HepG2 (cell line): ENCODE measurements at regions not wholly inside any gene's neighbourhood (a gene's known extent, or its start where the extent isn't known, plus 50 kb on each side); places are given as distances from the start of the nearest gene placed in this dataset.

Experiments used
- ATAC-seq: fragments of 200-7000 bp; cut with Tn5 transposase; 3 replicates; pipeline ENCODE4 v1.9.1; 2020; ENCODE audit warnings: mild to moderate bottlenecking, moderate library complexity
- BruUV-seq: library from RNA; stranded (reverse); fragments of 400-500 nt; replicated peaks from 2 replicates; lab custom pipeline; 2021; lab: Mats Ljungman, UMichigan
- CTCF ChIA-PET: fragments of 300-600 bp; formaldehyde crosslinking; extraction: SDS; loops from one replicate; lab custom pipeline; 2021; ENCODE audit warnings: low total read pairs, inconsistent platforms, low intra/inter-chr PET ratio; lab: Yijun Ruan, JAX
- POLR2A ChIA-PET: fragments of 350-600 bp; sonication (Branson Sonifier 250); formaldehyde crosslinking; loops from one replicate; lab custom pipeline; 2020; ENCODE audit warnings: antibody characterized with exemption, inconsistent platforms; lab: Yijun Ruan, JAX
- DNase-seq: peaks from one replicate; pipeline ENCODE4 v3.0.0-alpha.2; 2015; ENCODE audit warnings: low spot score
- FAIRE-seq: peaks from 3 replicates; lab custom pipeline; 2011; peaks lifted over from hg19 to GRCh38; lab: Jason Lieb, UNC
- H2AFZ ChIP-seq: one replicate; pipeline ENCODE4 v1.6.1; 2011; ENCODE audit warnings: low read length, inconsistent platforms
- H3K27ac ChIP-seq: fragments of 300-600 bp; 3 replicates; pipeline ENCODE4 v1.8.0; 2011; ENCODE audit warnings: mixed run types, mild to moderate bottlenecking, mixed read lengths, low read length, inconsistent platforms; ENCODE audit not compliant: insufficient read depth; ENCODE audit errors: extremely low read length
- H3K27me3 ChIP-seq, 2 experiments: fragments of 200-600 bp in 1 of 2; 2 replicates in 1 of 2; 3 replicates in 1 of 2; pipeline versions ENCODE4 v1.6.0 to v1.8.0; 2011; ENCODE audit warnings: low read length in 2 of 2, mild to moderate bottlenecking in 2 of 2, moderate library complexity in 2 of 2, inconsistent platforms in 1 of 2; ENCODE audit not compliant: insufficient read depth in 2 of 2, control insufficient read depth in 1 of 2
- H3K36me3 ChIP-seq, 2 experiments: fragments of 200-600 bp in 1 of 2; replicated peaks in 1 of 2; 2 replicates in 1 of 2; 3 replicates in 1 of 2; pipeline versions ENCODE4 v1.5.1 to v1.8.0; 2011; ENCODE audit warnings: low read length in 2 of 2, inconsistent platforms in 1 of 2; ENCODE audit not compliant: insufficient read depth in 2 of 2, control insufficient read depth in 1 of 2
- H3K4me1 ChIP-seq: 2 replicates; pipeline ENCODE4 v1.5.1; 2012; ENCODE audit warnings: low read length, inconsistent platforms; ENCODE audit not compliant: insufficient read depth
- H3K4me2 ChIP-seq: 2 replicates; pipeline ENCODE4 v1.6.0; 2011; ENCODE audit warnings: low read depth, low read length, inconsistent platforms
- H3K4me3 ChIP-seq, 3 experiments: fragments of 200-600 bp in 1 of 3; sonication (generic), shearing (Covaris generic) in 1 of 3; replicated peaks in 1 of 3; 2 replicates each; pipeline ENCODE4 v1.5.1; 2011 to 2016; ENCODE audit warnings: low read length in 3 of 3, inconsistent platforms in 2 of 3, low read depth in 2 of 3, mild to moderate bottlenecking in 2 of 3, control low read depth in 1 of 3, mixed read lengths in 1 of 3; ENCODE audit not compliant: insufficient read depth in 1 of 3
- H3K79me2 ChIP-seq: one replicate; pipeline ENCODE4 v1.6.1; 2011; ENCODE audit warnings: low read length, inconsistent platforms; ENCODE audit not compliant: insufficient read depth
- H3K9ac ChIP-seq: 2 replicates; pipeline ENCODE4 v1.6.0; 2011; ENCODE audit warnings: mild to moderate bottlenecking, low read depth, low read length, inconsistent platforms; ENCODE audit not compliant: insufficient read depth
- H3K9me3 ChIP-seq: 2 replicates; pipeline ENCODE4 v1.5.1; 2012; ENCODE audit warnings: mild to moderate bottlenecking, low read length
- H4K20me1 ChIP-seq: 2 replicates; pipeline ENCODE4 v1.6.0; 2011; ENCODE audit warnings: inconsistent platforms, mild to moderate bottlenecking, low read length, moderate library complexity; ENCODE audit not compliant: insufficient read depth
- CEBPG ChIP-seq: IDR thresholded peaks from 2 replicates; pipeline ENCODE4 v1.6.1; 2016
- FOXO1 ChIP-seq: sonication (generic); formaldehyde crosslinking; IDR thresholded peaks from 2 replicates; pipeline ENCODE4 v1.4.0; 2020; ENCODE audit warnings: missing genetic modification reagents
- KAT8 ChIP-seq: IDR thresholded peaks from 2 replicates; pipeline ENCODE4 v1.6.1; 2016; ENCODE audit warnings: missing genetic modification reagents, missing compliant biosample characterization
- KDM3A ChIP-seq: IDR thresholded peaks from 2 replicates; pipeline ENCODE4 v1.6.1; 2018; ENCODE audit warnings: low read depth, missing compliant biosample characterization
- KDM5B ChIP-seq: sonication (generic); formaldehyde crosslinking; IDR thresholded peaks from 2 replicates; pipeline ENCODE4 v1.4.0; 2020; ENCODE audit warnings: missing genetic modification reagents, mild to moderate bottlenecking, borderline replicate concordance
- NR2F1 ChIP-seq, 2 experiments: fragments of 450-650 bp in 1 of 2; formaldehyde crosslinking in 1 of 2; IDR thresholded peaks; 2 replicates each; pipeline versions ENCODE4 v1.5.0 to v1.6.1; 2016 to 2020; ENCODE audit warnings: mild to moderate bottlenecking in 1 of 2, missing compliant biosample characterization in 1 of 2, missing genetic modification reagents in 1 of 2, moderate library complexity in 1 of 2
- RAD21 ChIP-seq: fragments of 450-650 bp; formaldehyde crosslinking; IDR thresholded peaks from 2 replicates; pipeline ENCODE4 v1.5.0; 2020; ENCODE audit warnings: mild to moderate bottlenecking
- SOX13 ChIP-seq, 3 experiments: fragments of 450-650 bp in 1 of 3; sonication (generic) in 1 of 3; formaldehyde crosslinking in 1 of 3; IDR thresholded peaks in 2 of 3; conservative IDR thresholded peaks in 1 of 3; 2 replicates each; pipeline versions ENCODE4 v1.5.0 to v1.6.1; 2016 to 2020; ENCODE audit warnings: antibody characterized with exemption in 1 of 3, mild to moderate bottlenecking in 1 of 3, missing compliant biosample characterization in 1 of 3, missing genetic modification reagents in 1 of 3, moderate library complexity in 1 of 3
- ZMYM3 ChIP-seq: sonication (generic); formaldehyde crosslinking; IDR thresholded peaks from 2 replicates; pipeline ENCODE4 v1.5.1; 2020; ENCODE audit warnings: mild to moderate bottlenecking, missing genetic modification reagents
- ZNF160 ChIP-seq: sonication (generic); formaldehyde crosslinking; IDR thresholded peaks from 2 replicates; pipeline ENCODE4 v1.8.0; 2022; ENCODE audit warnings: mild to moderate bottlenecking, inconsistent platforms, missing genetic modification reagents
- ZSCAN31 ChIP-seq: sonication (generic); formaldehyde crosslinking; IDR thresholded peaks from 2 replicates; pipeline ENCODE4 v1.5.0; 2020; ENCODE audit warnings: low read depth, mild to moderate bottlenecking, missing genetic modification reagents
- WGBS: methylation state at CpG from one replicate; pipeline ENCODE4 v1.1.6; 2017; ENCODE audit warnings: low lambda C conversion rate; 5-methylcytosine and 5-hydroxymethylcytosine counted together
- in situ Hi-C: cut with HindIII; loops from 2 replicates; pipeline ENCODE4 v1.10.0; 2017; ENCODE audit warnings: low pct_unique_long_range_greater_than_20kb; ENCODE audit not compliant: extremely low pct_ligation_motif_present
- intact Hi-C: fragments of 100-400 bp; cut with micrococcal nuclease; formaldehyde crosslinking; loops from one replicate; pipeline ENCODE4 v1.10.0; 2022; ENCODE audit not compliant: unreplicated experiment
- TF ChIP-seq, protein P1 (sequence below): sonication (generic); formaldehyde crosslinking; IDR thresholded peaks from 2 replicates; pipeline ENCODE4 v1.4.0; 2020; ENCODE audit warnings: missing genetic modification reagents, mild to moderate bottlenecking, borderline replicate concordance

DNA sequence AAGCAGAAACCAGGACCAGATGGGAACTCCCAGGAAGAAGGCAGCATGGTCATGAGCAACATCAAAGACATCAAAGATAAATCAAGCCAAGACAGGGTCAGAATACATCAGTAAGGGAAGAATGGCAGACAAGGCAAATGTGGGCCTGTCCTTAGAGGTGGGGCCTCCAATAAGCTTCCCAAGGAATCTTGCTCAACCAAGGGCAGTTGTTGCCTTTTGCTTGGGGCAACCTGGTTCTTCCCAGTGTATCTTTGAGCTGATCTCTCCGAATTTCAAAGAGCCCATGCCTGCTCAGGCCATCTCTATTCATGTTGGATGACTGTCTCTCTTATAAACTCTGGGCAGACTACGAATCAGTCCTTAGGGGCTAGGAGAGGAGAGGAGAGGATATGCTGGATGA is 68.4 kb upstream of the HABP2 start:
- no peak for ATAC-seq
- H3K9ac ChIP-seq: no peak overlapping the region
- no peak for DNase-seq
- H3K4me3 ChIP-seq: no peak overlapping the region
- FAIRE-seq: no peak
- no peak overlapping the region for H3K27ac ChIP-seq
- ChIA-PET POLR2A (no interaction called here), CTCF (no interaction called here)
- no TSS peak for BruUV-seq
- no peaks in the 10 kb centered on the region for H3K36me3 ChIP-seq
- no peak overlapping the region for H3K4me2 ChIP-seq
- H3K9me3 ChIP-seq: peaks cover 12% of the 10 kb centered on the region
- no peak overlapping the region for H2AFZ ChIP-seq
- 0% methylated on average over 2 of the region's 2 CpGs for WGBS
- no peaks in the 10 kb centered on the region for H3K4me1 ChIP-seq
- intact Hi-C loops (no loop called here), in situ Hi-C loops (no loop called here)
- no peaks in the 10 kb centered on the region for H3K79me2 ChIP-seq
- H3K27me3 ChIP-seq: no peaks in the 10 kb centered on the region
- H4K20me1 ChIP-seq: no peaks in the 10 kb centered on the region
- TF ChIP-seq RAD21 (CRISPR knock-in tag) (no peak), FOXO1 (CRISPR knock-in tag) (no peak)

DNA sequence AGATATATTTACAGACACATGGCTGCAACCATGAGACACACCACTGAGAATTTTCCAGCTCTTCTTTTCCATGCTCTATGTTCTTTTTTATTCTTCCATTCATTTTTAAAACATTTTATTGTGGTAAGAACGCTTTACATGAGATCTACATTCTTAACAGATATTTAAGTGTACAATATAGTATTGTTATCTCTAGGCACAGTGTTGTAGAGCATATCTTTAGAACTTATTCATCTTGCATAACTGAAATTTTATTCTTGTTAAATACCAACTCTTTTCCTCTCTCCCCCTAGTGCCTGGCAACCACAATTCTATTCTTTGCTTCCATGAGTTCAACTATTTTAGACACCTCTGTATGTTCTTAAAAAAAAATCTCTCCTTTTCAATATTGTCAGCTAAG is 67.1 kb upstream of the HABP2 start:
- TF ChIP-seq CEBPG (no peak), ZSCAN31 (CRISPR knock-in tag) (no peak), ZMYM3 (CRISPR knock-in tag) (no peak), NR2F1 (CRISPR knock-in tag; IDR thresholded peaks at IDR 0.05) (no peak), KDM5B (no peak), ZNF160 (CRISPR knock-in tag) (no peak), KAT8 (CRISPR knock-in tag) (no peak), SOX13 (IDR thresholded peaks at IDR 0.05) (no peak), SOX13 (CRISPR knock-in tag; conservative IDR thresholded peaks at IDR 0.05 in 1 of 2, IDR thresholded peaks at IDR 0.05 in 1 of 2) (no peak), KDM3A (CRISPR knock-in tag) (no peak)
- TF ChIP-seq, protein P1, sequence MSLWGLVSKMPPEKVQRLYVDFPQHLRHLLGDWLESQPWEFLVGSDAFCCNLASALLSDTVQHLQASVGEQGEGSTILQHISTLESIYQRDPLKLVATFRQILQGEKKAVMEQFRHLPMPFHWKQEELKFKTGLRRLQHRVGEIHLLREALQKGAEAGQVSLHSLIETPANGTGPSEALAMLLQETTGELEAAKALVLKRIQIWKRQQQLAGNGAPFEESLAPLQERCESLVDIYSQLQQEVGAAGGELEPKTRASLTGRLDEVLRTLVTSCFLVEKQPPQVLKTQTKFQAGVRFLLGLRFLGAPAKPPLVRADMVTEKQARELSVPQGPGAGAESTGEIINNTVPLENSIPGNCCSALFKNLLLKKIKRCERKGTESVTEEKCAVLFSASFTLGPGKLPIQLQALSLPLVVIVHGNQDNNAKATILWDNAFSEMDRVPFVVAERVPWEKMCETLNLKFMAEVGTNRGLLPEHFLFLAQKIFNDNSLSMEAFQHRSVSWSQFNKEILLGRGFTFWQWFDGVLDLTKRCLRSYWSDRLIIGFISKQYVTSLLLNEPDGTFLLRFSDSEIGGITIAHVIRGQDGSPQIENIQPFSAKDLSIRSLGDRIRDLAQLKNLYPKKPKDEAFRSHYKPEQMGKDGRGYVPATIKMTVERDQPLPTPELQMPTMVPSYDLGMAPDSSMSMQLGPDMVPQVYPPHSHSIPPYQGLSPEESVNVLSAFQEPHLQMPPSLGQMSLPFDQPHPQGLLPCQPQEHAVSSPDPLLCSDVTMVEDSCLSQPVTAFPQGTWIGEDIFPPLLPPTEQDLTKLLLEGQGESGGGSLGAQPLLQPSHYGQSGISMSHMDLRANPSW (CRISPR knock-in tag): no peak
- TF ChIP-seq, all 625 proteins: peak for 0
- Histone ChIP-seq H3K4me3 (no peak overlapping the region), H3K27ac (no peak overlapping the region), H4K20me1 (no peaks in the 10 kb centered on the region), H3K4me1 (no peaks in the 10 kb centered on the region), H3K79me2 (no peaks in the 10 kb centered on the region), H2AFZ (no peak overlapping the region), H3K9me3 (no peaks in the 10 kb centered on the region; the same call in 1 of the 2 replicates), H3K36me3 (no peaks in the 10 kb centered on the region), H3K27me3 (no peaks in the 10 kb centered on the region), H3K4me2 (no peak overlapping the region), H3K9ac (no peak overlapping the region)
- POLR2A ChIA-PET: no interaction called here
- CTCF ChIA-PET: no interaction called here
- in situ Hi-C loops: no loop called here
- no TSS peak for BruUV-seq
- no peak for FAIRE-seq
- no peak for DNase-seq
- 0% methylated on average over 1 of the region's 1 CpG for WGBS
- intact Hi-C loops: no loop called here
- ATAC-seq: no peak
